ENCODE measurements at regions not wholly inside any gene's neighbourhood (a gene's known extent, or its start where the extent isn't known, plus 50 kb on each side); places are given as distances from the start of the nearest gene placed in this dataset.

DNA sequence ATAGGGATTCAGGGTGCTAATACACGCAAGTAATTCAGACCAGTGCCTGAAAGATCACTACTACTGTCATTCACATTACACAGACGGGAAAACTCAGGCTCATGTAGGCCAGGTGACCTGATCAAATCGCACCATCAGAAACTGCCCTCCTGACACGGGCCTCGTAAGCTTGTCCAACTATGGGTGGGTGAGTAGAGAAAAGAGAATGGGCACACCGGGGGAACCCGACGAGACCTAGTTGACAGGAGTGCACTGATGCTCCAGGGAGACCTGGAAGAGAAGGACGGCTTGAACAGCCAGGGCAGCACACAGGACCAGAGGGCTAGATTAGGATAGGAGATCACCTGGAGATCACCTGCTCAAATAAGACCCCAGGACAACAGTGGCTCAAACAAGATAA lies 166.9 kb upstream of the DIO3 start:
- Histone ChIP-seq H3K4me2 (ENCODE audit: low read length) (no peak overlapping the region), H3K9me3 (ENCODE audit: low read length) (no peaks in the 10 kb centered on the region), H3K36me3 (ENCODE audit: insufficient read depth, low read length) (no peaks in the 10 kb centered on the region), H3K79me2 (replicated peaks; ENCODE audit: insufficient read depth, low read length) (no peaks in the 10 kb centered on the region), H3K27me3 (ENCODE audit: insufficient read depth, low read depth, low read length) (no peaks in the 10 kb centered on the region), H3K9ac (ENCODE audit: low read length) (no peak overlapping the region), H2AFZ (ENCODE audit: low read depth, low read length) (no peak overlapping the region), H3K27ac (ENCODE audit: low read length) (no peak overlapping the region), H3K9me2 (ENCODE audit: insufficient read depth, low read length) (no peaks in the 10 kb centered on the region), H3K4me3 (ENCODE audit: low read length) (no peak overlapping the region), H4K20me1 (ENCODE audit: insufficient read depth) (no peaks in the 10 kb centered on the region), H3F3A (ENCODE audit: insufficient read depth, low read length, poor library complexity, severe bottlenecking) (no peaks in the 10 kb centered on the region)
- TF ChIP-seq TAF1 (IDR thresholded peaks at IDR 0.05; ENCODE audit: low read depth) (no peak), RAD21 (conservative IDR thresholded peaks at IDR 0.05) (no peak)

DNA sequence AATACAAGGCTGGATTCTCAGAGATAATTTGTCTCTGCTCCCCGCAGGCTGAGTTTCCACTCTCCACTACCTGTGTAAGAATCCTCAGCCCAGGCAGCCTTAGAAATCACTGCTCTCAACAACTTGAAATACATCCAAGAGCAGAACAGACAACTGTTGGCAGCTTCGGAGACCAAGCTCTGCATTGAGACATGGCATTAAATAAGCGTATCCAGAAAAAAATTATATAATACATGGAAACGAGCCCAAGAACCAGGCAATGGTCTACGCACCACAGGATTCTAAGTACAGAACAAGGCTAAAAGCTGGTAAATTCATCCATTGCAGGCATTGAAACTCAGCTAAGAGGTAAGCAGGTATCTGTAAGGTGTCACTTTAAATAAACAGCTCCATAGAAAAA lies 165.5 kb upstream of the DIO3 start:
- H3F3A ChIP-seq (ENCODE audit: insufficient read depth, low read length, poor library complexity, severe bottlenecking), result no peaks in the 10 kb centered on the region
- H3K79me2 ChIP-seq (replicated peaks; ENCODE audit: insufficient read depth, low read length), result no peaks in the 10 kb centered on the region
- H3K27me3 ChIP-seq (ENCODE audit: insufficient read depth, low read depth, low read length), result no peaks in the 10 kb centered on the region
- H3K4me2 ChIP-seq (ENCODE audit: low read length), result no peak overlapping the region
- H3K9ac ChIP-seq (ENCODE audit: low read length), result no peak overlapping the region
- no peaks in the 10 kb centered on the region for H4K20me1 ChIP-seq (ENCODE audit: insufficient read depth)
- H3K36me3 ChIP-seq (ENCODE audit: insufficient read depth, low read length), result no peaks in the 10 kb centered on the region
- H3K9me2 ChIP-seq (ENCODE audit: insufficient read depth, low read length), result no peaks in the 10 kb centered on the region
- H3K9me3 ChIP-seq (ENCODE audit: low read length), result no peaks in the 10 kb centered on the region
- no peak overlapping the region for H3K4me3 ChIP-seq (ENCODE audit: low read length)
- no peak overlapping the region for H2AFZ ChIP-seq (ENCODE audit: low read depth, low read length)
- no peak for TF ChIP-seq POLR2AphosphoS5 (IDR thresholded peaks at IDR 0.05)
- no peak overlapping the region for H3K27ac ChIP-seq (ENCODE audit: low read length)

DNA sequence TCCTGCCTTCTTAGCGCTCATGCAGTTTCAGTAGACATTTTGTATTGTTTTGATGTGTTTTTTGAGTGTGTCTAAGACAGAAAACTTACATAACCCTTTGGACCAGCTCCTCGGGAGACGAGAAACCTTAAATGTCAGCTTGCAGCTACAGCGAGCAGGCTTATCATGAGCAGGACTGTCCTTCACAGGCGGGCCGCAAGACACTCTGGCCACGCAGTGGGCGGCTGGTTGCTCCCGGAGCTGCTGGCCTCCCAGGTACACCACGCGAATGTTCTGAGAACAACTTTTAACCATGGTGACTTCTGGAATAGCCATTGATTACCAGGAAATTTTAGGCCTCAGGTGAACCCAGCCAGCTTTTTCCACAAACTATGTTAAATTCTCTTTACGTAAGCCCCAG lies 164.1 kb upstream of the DIO3 start:
- H3K9me2 ChIP-seq (ENCODE audit: insufficient read depth, low read length), result no peaks in the 10 kb centered on the region
- no peaks in the 10 kb centered on the region for H3K9me3 ChIP-seq (ENCODE audit: low read length)
- H3K4me2 ChIP-seq (ENCODE audit: low read length), result no peak overlapping the region
- no peak overlapping the region for H2AFZ ChIP-seq (ENCODE audit: low read depth, low read length)
- TF ChIP-seq TAF1 (IDR thresholded peaks at IDR 0.05; ENCODE audit: low read depth), result no peak
- no peak for TF ChIP-seq EP300 (conservative IDR thresholded peaks at IDR 0.05; ENCODE audit: poor library complexity, severe bottlenecking)
- TF ChIP-seq RAD21 (conservative IDR thresholded peaks at IDR 0.05), result no peak
- TF ChIP-seq, protein P1, sequence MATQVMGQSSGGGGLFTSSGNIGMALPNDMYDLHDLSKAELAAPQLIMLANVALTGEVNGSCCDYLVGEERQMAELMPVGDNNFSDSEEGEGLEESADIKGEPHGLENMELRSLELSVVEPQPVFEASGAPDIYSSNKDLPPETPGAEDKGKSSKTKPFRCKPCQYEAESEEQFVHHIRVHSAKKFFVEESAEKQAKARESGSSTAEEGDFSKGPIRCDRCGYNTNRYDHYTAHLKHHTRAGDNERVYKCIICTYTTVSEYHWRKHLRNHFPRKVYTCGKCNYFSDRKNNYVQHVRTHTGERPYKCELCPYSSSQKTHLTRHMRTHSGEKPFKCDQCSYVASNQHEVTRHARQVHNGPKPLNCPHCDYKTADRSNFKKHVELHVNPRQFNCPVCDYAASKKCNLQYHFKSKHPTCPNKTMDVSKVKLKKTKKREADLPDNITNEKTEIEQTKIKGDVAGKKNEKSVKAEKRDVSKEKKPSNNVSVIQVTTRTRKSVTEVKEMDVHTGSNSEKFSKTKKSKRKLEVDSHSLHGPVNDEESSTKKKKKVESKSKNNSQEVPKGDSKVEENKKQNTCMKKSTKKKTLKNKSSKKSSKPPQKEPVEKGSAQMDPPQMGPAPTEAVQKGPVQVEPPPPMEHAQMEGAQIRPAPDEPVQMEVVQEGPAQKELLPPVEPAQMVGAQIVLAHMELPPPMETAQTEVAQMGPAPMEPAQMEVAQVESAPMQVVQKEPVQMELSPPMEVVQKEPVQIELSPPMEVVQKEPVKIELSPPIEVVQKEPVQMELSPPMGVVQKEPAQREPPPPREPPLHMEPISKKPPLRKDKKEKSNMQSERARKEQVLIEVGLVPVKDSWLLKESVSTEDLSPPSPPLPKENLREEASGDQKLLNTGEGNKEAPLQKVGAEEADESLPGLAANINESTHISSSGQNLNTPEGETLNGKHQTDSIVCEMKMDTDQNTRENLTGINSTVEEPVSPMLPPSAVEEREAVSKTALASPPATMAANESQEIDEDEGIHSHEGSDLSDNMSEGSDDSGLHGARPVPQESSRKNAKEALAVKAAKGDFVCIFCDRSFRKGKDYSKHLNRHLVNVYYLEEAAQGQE (IDR thresholded peaks at IDR 0.05; ENCODE audit: borderline replicate concordance), result no peak
- TF ChIP-seq, protein P2, sequence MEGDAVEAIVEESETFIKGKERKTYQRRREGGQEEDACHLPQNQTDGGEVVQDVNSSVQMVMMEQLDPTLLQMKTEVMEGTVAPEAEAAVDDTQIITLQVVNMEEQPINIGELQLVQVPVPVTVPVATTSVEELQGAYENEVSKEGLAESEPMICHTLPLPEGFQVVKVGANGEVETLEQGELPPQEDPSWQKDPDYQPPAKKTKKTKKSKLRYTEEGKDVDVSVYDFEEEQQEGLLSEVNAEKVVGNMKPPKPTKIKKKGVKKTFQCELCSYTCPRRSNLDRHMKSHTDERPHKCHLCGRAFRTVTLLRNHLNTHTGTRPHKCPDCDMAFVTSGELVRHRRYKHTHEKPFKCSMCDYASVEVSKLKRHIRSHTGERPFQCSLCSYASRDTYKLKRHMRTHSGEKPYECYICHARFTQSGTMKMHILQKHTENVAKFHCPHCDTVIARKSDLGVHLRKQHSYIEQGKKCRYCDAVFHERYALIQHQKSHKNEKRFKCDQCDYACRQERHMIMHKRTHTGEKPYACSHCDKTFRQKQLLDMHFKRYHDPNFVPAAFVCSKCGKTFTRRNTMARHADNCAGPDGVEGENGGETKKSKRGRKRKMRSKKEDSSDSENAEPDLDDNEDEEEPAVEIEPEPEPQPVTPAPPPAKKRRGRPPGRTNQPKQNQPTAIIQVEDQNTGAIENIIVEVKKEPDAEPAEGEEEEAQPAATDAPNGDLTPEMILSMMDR (IDR thresholded peaks at IDR 0.05; ENCODE audit: poor library complexity, severe bottlenecking), result no peak
- TF ChIP-seq SMC3 (conservative IDR thresholded peaks at IDR 0.05; ENCODE audit: poor library complexity), result no peak
- TF ChIP-seq EZH2 (IDR thresholded peaks at IDR 0.05; ENCODE audit: borderline replicate concordance, insufficient read depth, low read length, poor library complexity, severe bottlenecking), result no peak
- no peak for TF ChIP-seq POLR2AphosphoS5 (IDR thresholded peaks at IDR 0.05)
- no peak for TF ChIP-seq MXI1 (conservative IDR thresholded peaks at IDR 0.05; ENCODE audit: poor library complexity, severe bottlenecking)
- no peaks in the 10 kb centered on the region for H4K20me1 ChIP-seq (ENCODE audit: insufficient read depth)
- H3F3A ChIP-seq (ENCODE audit: insufficient read depth, low read length, poor library complexity, severe bottlenecking), result no peaks in the 10 kb centered on the region
- no peaks in the 10 kb centered on the region for H3K27me3 ChIP-seq (ENCODE audit: insufficient read depth, low read depth, low read length)
- H3K36me3 ChIP-seq (ENCODE audit: insufficient read depth, low read length), result no peaks in the 10 kb centered on the region
- no peak overlapping the region for H3K4me3 ChIP-seq (ENCODE audit: low read length)
- no peak overlapping the region for H3K27ac ChIP-seq (ENCODE audit: low read length)
- H3K79me2 ChIP-seq (replicated peaks; ENCODE audit: insufficient read depth, low read length), result no peaks in the 10 kb centered on the region
- H3K9ac ChIP-seq (ENCODE audit: low read length), result no peak overlapping the region

All from neural cell (in vitro differentiated cells).